Neural progenitor cell (in vitro differentiated cells): ENCODE measurements at regions not wholly inside any gene's neighbourhood (a gene's known extent, or its start where the extent isn't known, plus 50 kb on each side); places are given as distances from the start of the nearest gene placed in this dataset.
"Not testable (repeated sequence)": the region's sequence is repeated elsewhere in the genome, so short reads cannot be mapped to it uniquely, and the experiment has no call there.

Experiments
- DNase-seq: peaks from one replicate; pipeline ENCODE4 v3.0.0-alpha.2; 2016; ENCODE audit warnings: low spot score
- H2AFZ ChIP-seq: fragments of 200-600 bp; sonication (generic); replicated peaks from 2 replicates; pipeline ENCODE4 v1.6.1; 2016; ENCODE audit warnings: antibody characterized with exemption
- H3F3A ChIP-seq: fragments of 200-600 bp; sonication (generic); 2 replicates; pipeline ENCODE4 v1.6.1; 2016; ENCODE audit warnings: antibody characterized with exemption, low read depth
- H3K27ac ChIP-seq: fragments of 200-600 bp; sonication (generic); 2 replicates; pipeline ENCODE4 v1.5.1; 2016; ENCODE audit warnings: mild to moderate bottlenecking
- H3K27me3 ChIP-seq: fragments of 200-600 bp; sonication (generic); 2 replicates; pipeline ENCODE4 v1.6.1; 2016; ENCODE audit warnings: mild to moderate bottlenecking, moderate library complexity
- H3K36me3 ChIP-seq: fragments of 200-600 bp; sonication (generic); 2 replicates; pipeline ENCODE4 v1.5.1; 2016
- H3K4me1 ChIP-seq: fragments of 200-600 bp; sonication (generic); 2 replicates; pipeline ENCODE4 v1.6.1; 2016; ENCODE audit warnings: mixed run types
- H3K4me2 ChIP-seq: fragments of 200-600 bp; sonication (generic); 2 replicates; pipeline ENCODE4 v1.6.1; 2016
- H3K4me3 ChIP-seq: fragments of 200-600 bp; sonication (generic); 2 replicates; pipeline ENCODE4 v1.5.1; 2016
- H3K79me2 ChIP-seq: fragments of 200-600 bp; sonication (generic); 2 replicates; pipeline ENCODE4 v1.6.1; 2016; ENCODE audit warnings: low read depth
- H3K9ac ChIP-seq: fragments of 200-600 bp; sonication (generic); 2 replicates; pipeline ENCODE4 v1.6.1; 2016
- H3K9me3 ChIP-seq: fragments of 200-600 bp; sonication (generic); 2 replicates; pipeline ENCODE4 v1.5.1; 2016; ENCODE audit warnings: low read depth
- H4K20me1 ChIP-seq: fragments of 200-600 bp; sonication (generic); 2 replicates; pipeline ENCODE4 v1.6.1; 2016; ENCODE audit warnings: low read depth
- H3K27ac Mint-ChIP-seq: 3 replicates; pipeline ENCODE4 v1.8.0; 2021; ENCODE audit warnings: mixed read lengths
- H3K27me3 Mint-ChIP-seq: 2 replicates; pipeline ENCODE4 v1.8.0; 2022; ENCODE audit warnings: low read depth, mild to moderate bottlenecking, inconsistent platforms, moderate library complexity, mixed read lengths; ENCODE audit not compliant: insufficient read depth
- H3K36me3 Mint-ChIP-seq: 3 replicates; pipeline ENCODE4 v1.8.0; 2021; ENCODE audit warnings: mixed read lengths
- H3K4me1 Mint-ChIP-seq: 3 replicates; pipeline ENCODE4 v1.8.0; 2021; ENCODE audit warnings: mixed read lengths
- H3K4me3 Mint-ChIP-seq: 3 replicates; pipeline ENCODE4 v1.8.0; 2021; ENCODE audit warnings: mild to moderate bottlenecking, moderate library complexity, mixed read lengths
- H3K9me3 Mint-ChIP-seq: 3 replicates; pipeline ENCODE4 v1.8.0; 2020; ENCODE audit warnings: mixed read lengths
- EZH2 ChIP-seq: fragments of 200-600 bp; sonication (generic); IDR thresholded peaks from 2 replicates; pipeline ENCODE4 v1.6.1; 2017; ENCODE audit warnings: antibody characterized with exemption, mild to moderate bottlenecking, moderate library complexity
- EZH2phosphoT487 ChIP-seq: fragments of 200-600 bp; sonication (generic); IDR thresholded peaks from 2 replicates; pipeline ENCODE4 v1.6.1; 2017; ENCODE audit warnings: antibody characterized with exemption
- TF ChIP-seq, protein P1 (sequence below): fragments of 200-600 bp; sonication (generic); IDR thresholded peaks from 2 replicates; pipeline ENCODE4 v1.5.1; 2017; ENCODE audit warnings: antibody characterized with exemption, mild to moderate bottlenecking

DNA sequence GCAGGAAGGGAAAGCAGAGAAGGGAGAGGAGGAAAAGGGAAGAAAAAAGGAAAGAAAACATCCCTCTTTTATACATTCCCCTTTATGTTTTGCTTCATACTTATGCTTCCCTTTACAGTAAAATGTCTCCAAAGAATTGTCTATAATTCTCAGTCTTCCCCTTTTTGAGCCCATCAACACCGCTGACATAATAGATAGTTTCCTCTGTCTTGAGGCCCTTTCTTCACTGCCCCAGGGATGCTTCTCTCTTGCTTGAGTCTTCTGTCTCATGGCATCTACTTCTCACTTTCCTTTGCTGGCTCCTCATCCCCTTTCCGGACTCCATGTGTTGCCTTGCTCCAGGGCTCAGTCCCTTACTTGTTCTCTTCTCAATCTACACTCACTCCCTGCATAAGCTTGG is 99.7 kb upstream of the DAZL start:
- H3K27ac Mint-ChIP-seq: no peak overlapping the region

DNA sequence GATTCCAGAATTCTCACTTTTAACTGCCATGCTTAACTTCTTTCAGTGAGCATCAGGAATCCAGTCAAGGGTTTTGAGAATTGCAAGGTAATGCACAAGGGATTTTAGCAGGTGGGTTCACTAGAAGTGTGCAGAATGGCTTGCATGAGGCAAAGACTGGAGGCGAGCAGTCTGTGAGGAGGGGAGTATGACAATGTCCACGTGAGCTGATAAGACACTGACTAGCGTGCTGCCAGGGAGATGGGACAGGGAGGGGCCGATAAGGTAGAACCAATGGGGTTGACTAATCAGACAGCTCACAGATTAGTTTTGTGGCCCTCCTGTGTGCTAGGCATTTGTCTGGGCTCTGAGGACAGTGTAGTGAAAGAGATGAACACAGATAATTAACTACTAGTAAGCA is 102.0 kb upstream of the DAZL start:
- Mint-ChIP-seq H3K27ac (no peak overlapping the region), H3K4me1 (no peaks in the 10 kb centered on the region), H3K9me3 (peaks cover 2% of the 10 kb centered on the region), H3K4me3 (no peak overlapping the region), H3K27me3 (no peaks in the 10 kb centered on the region), H3K36me3 (no peaks in the 10 kb centered on the region)
- no peak overlapping the region for H3K27ac ChIP-seq
- no peak overlapping the region for H3K4me3 ChIP-seq
- no peaks in the 10 kb centered on the region for H3F3A ChIP-seq
- no peak overlapping the region for H3K9ac ChIP-seq
- DNase-seq: no peak
- TF ChIP-seq, protein P1, sequence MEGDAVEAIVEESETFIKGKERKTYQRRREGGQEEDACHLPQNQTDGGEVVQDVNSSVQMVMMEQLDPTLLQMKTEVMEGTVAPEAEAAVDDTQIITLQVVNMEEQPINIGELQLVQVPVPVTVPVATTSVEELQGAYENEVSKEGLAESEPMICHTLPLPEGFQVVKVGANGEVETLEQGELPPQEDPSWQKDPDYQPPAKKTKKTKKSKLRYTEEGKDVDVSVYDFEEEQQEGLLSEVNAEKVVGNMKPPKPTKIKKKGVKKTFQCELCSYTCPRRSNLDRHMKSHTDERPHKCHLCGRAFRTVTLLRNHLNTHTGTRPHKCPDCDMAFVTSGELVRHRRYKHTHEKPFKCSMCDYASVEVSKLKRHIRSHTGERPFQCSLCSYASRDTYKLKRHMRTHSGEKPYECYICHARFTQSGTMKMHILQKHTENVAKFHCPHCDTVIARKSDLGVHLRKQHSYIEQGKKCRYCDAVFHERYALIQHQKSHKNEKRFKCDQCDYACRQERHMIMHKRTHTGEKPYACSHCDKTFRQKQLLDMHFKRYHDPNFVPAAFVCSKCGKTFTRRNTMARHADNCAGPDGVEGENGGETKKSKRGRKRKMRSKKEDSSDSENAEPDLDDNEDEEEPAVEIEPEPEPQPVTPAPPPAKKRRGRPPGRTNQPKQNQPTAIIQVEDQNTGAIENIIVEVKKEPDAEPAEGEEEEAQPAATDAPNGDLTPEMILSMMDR: no peak
- TF ChIP-seq EZH2 (no peak), EZH2phosphoT487 (no peak)
- H3K79me2 ChIP-seq: no peaks in the 10 kb centered on the region
- no peaks in the 10 kb centered on the region for H3K27me3 ChIP-seq
- H4K20me1 ChIP-seq: no peaks in the 10 kb centered on the region
- no peaks in the 10 kb centered on the region for H3K4me1 ChIP-seq
- H3K9me3 ChIP-seq: peaks cover 4% of the 10 kb centered on the region
- no peak overlapping the region for H3K4me2 ChIP-seq
- no peak overlapping the region for H2AFZ ChIP-seq
- H3K36me3 ChIP-seq: no peaks in the 10 kb centered on the region

More for the DNA sequence above, 99.7 kb upstream of the DAZL start:
- H3K36me3 ChIP-seq: no peaks in the 10 kb centered on the region
- no peak overlapping the region for H3K4me3 ChIP-seq
- no peaks in the 10 kb centered on the region for H3K4me1 ChIP-seq
- Mint-ChIP-seq H3K27me3 (no peaks in the 10 kb centered on the region), H3K9me3 (peaks cover 2% of the 10 kb centered on the region), H3K4me3 (no peak overlapping the region), H3K4me1 (peaks cover 3% of the 10 kb centered on the region), H3K36me3 (no peaks in the 10 kb centered on the region)
- no peaks in the 10 kb centered on the region for H3F3A ChIP-seq
- no peak overlapping the region for H3K4me2 ChIP-seq
- H4K20me1 ChIP-seq: no peaks in the 10 kb centered on the region
- no peaks in the 10 kb centered on the region for H3K27me3 ChIP-seq
- DNase-seq: no peak
- peaks cover 4% of the 10 kb centered on the region for H3K9me3 ChIP-seq
- H3K9ac ChIP-seq: no peak overlapping the region
- no peaks in the 10 kb centered on the region for H3K79me2 ChIP-seq
- TF ChIP-seq EZH2phosphoT487: no peak
- TF ChIP-seq EZH2: no peak
- TF ChIP-seq, protein P1: no peak
- H3K27ac ChIP-seq: no peak overlapping the region
- no peak overlapping the region for H2AFZ ChIP-seq

DNA sequence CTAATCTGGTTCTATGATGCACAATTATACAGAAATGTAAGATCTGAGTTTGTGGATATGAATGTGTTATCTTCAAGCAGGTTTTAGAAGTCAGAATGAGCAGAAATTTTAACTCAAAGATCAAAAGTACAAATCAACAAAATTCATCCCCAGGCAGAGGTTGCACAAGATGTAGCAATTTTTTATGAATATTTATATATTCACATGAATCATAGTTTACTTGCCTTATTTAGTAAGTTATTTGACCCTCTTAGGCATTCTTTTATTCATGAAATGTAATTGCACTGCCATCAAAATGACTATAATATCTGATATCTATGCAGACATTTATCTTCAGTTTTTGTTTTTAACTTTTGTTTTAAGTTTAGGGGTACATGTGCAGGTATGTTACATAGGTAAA is 103.1 kb upstream of the DAZL start:
- H3K4me1 Mint-ChIP-seq: no peaks in the 10 kb centered on the region
- H3K4me2 ChIP-seq: no peak overlapping the region

DNA sequence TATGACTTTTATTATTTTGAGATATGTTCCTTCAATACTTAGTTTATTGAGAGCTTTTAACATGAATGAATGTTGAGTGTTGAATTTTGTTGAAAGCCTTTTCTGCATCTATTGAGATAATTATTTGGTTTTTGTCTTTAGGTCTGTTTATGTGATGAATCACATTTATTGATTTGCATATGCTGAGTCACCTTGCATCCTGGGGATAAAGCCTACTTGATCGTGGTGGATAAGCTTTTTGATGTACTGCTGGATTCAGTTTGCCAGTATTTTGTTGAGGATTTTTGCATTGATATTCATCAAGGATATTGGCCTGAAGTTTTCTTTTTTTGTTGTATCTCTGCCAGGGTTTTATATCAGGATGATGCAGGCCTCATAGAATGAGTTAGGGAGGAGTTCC is 106.5 kb upstream of the DAZL start:
- not testable (repeated sequence) for H3K4me3 ChIP-seq, H3K9me3 Mint-ChIP-seq, H3K27me3 Mint-ChIP-seq, H3K36me3 ChIP-seq, H3K79me2 ChIP-seq, H3K36me3 Mint-ChIP-seq, H3K4me1 ChIP-seq, H3K4me3 Mint-ChIP-seq, H3K27me3 ChIP-seq, H2AFZ ChIP-seq, DNase-seq, H3K9ac ChIP-seq, H4K20me1 ChIP-seq, H3K9me3 ChIP-seq, H3K27ac ChIP-seq, H3K4me1 Mint-ChIP-seq, H3K4me2 ChIP-seq, H3K27ac Mint-ChIP-seq, H3F3A ChIP-seq

More for the DNA sequence above, 103.1 kb upstream of the DAZL start:
- H2AFZ ChIP-seq: no peak overlapping the region
- TF ChIP-seq EZH2phosphoT487 (no peak), EZH2 (no peak)
- TF ChIP-seq, protein P1: no peak
- H3K4me3 Mint-ChIP-seq: no peak overlapping the region
- H3K36me3 ChIP-seq: no peaks in the 10 kb centered on the region
- peaks cover 4% of the 10 kb centered on the region for H3K9me3 ChIP-seq
- no peaks in the 10 kb centered on the region for H3K79me2 ChIP-seq
- peaks cover 2% of the 10 kb centered on the region for H3K9me3 Mint-ChIP-seq
- no peaks in the 10 kb centered on the region for H3K27me3 ChIP-seq
- no peak for DNase-seq
- no peaks in the 10 kb centered on the region for H4K20me1 ChIP-seq
- H3K4me1 ChIP-seq: no peaks in the 10 kb centered on the region
- H3K27ac ChIP-seq: no peak overlapping the region
- H3F3A ChIP-seq: no peaks in the 10 kb centered on the region
- no peaks in the 10 kb centered on the region for H3K27me3 Mint-ChIP-seq
- H3K36me3 Mint-ChIP-seq: no peaks in the 10 kb centered on the region
- no peak overlapping the region for H3K27ac Mint-ChIP-seq
- H3K9ac ChIP-seq: no peak overlapping the region
- no peak overlapping the region for H3K4me3 ChIP-seq
